Endothelial cell of umbilical vein (primary cell): ENCODE measurements at regions not wholly inside any gene's neighbourhood (a gene's known extent, or its start where the extent isn't known, plus 50 kb on each side); places are given as distances from the start of the nearest gene placed in this dataset.

ENCODE experiments used
- BruUV-seq: library from RNA; stranded (reverse); fragments of 400-500 nt; replicated peaks from 2 replicates; lab custom pipeline; 2021; lab: Mats Ljungman, UMichigan
- CTCF ChIA-PET: fragments of 300-600, 350-600 bp; sonication (Branson Sonifier 250); formaldehyde crosslinking; loops from one replicate; lab custom pipeline; 2021; ENCODE audit warnings: antibody characterized with exemption, inconsistent platforms; lab: Charles Lee
- POLR2A ChIA-PET: fragments of 300-600, 350-600 bp; sonication (Branson Sonifier 250); formaldehyde crosslinking; loops from one replicate; lab custom pipeline; 2021; ENCODE audit warnings: antibody characterized with exemption, inconsistent platforms; lab: Charles Lee
- DNase-seq: peaks from one replicate; pipeline ENCODE4 v3.0.0-alpha.2; 2011; ENCODE audit warnings: low read depth, low spot score
- FAIRE-seq: peaks from 2 replicates; lab custom pipeline; 2011; peaks lifted over from hg19 to GRCh38; lab: Jason Lieb, UNC
- H2AFZ ChIP-seq: 2 replicates; pipeline ENCODE4 v1.6.0; 2012; ENCODE audit warnings: low read depth, low read length, control low read depth, inconsistent platforms
- H3K27ac ChIP-seq: 2 replicates; pipeline ENCODE4 v1.5.1; 2011; ENCODE audit warnings: low read depth, mild to moderate bottlenecking, control low read depth, low read length, moderate library complexity; ENCODE audit not compliant: insufficient read depth
- H3K27me3 ChIP-seq, 2 experiments: 2 replicates each; pipeline versions ENCODE4 v1.6.0 to v1.6.1; 2011; ENCODE audit warnings: low read length in 2 of 2, mixed read lengths in 1 of 2; ENCODE audit not compliant: control insufficient read depth in 2 of 2, insufficient read depth in 2 of 2
- H3K36me3 ChIP-seq, 2 experiments: 2 replicates in 1 of 2; 3 replicates in 1 of 2; pipeline ENCODE4 v1.5.1; 2011; ENCODE audit warnings: low read length in 2 of 2, mild to moderate bottlenecking in 1 of 2, moderate library complexity in 1 of 2; ENCODE audit not compliant: control insufficient read depth in 2 of 2, insufficient read depth in 2 of 2; ENCODE audit errors: extremely low read depth in 1 of 2
- H3K4me1 ChIP-seq: 3 replicates; pipeline ENCODE4 v1.5.1; 2011; ENCODE audit warnings: mild to moderate bottlenecking, low read length; ENCODE audit not compliant: control insufficient read depth, insufficient read depth; ENCODE audit errors: extremely low read depth
- H3K4me2 ChIP-seq: 2 replicates; pipeline ENCODE4 v1.6.1; 2011; ENCODE audit warnings: low read length, control low read depth, mixed read lengths; ENCODE audit not compliant: insufficient read depth
- H3K4me3 ChIP-seq, 3 experiments: fragments of 200-600 bp in 1 of 3; sonication (generic), shearing (Covaris generic) in 1 of 3; replicated peaks in 1 of 3; 2 replicates each; pipeline ENCODE4 v1.5.1; 2011 to 2016; ENCODE audit warnings: control low read depth in 3 of 3, low read length in 3 of 3, mild to moderate bottlenecking in 2 of 3, inconsistent platforms in 1 of 3, low read depth in 1 of 3, moderate library complexity in 1 of 3; ENCODE audit not compliant: insufficient read depth in 1 of 3
- H3K79me2 ChIP-seq: 2 replicates; pipeline ENCODE4 v1.6.0; 2012; ENCODE audit warnings: low read length, inconsistent platforms; ENCODE audit not compliant: control insufficient read depth, insufficient read depth
- H3K9ac ChIP-seq: replicated peaks from 2 replicates; pipeline ENCODE3; 2011; ENCODE audit warnings: low read length, control low read depth; ENCODE audit not compliant: insufficient read depth; ENCODE audit errors: extremely low read depth
- H3K9me1 ChIP-seq: replicated peaks from 3 replicates; pipeline ENCODE4 v1.6.0; 2011; ENCODE audit warnings: mild to moderate bottlenecking, low read length; ENCODE audit not compliant: control insufficient read depth, insufficient read depth; ENCODE audit errors: extremely low read depth
- H3K9me3 ChIP-seq: replicated peaks from 2 replicates; pipeline ENCODE4 v1.5.1; 2012; ENCODE audit warnings: low read length, inconsistent platforms; ENCODE audit not compliant: control insufficient read depth, insufficient read depth
- H4K20me1 ChIP-seq: replicated peaks from 2 replicates; pipeline ENCODE3; 2011; ENCODE audit warnings: mild to moderate bottlenecking, low read length; ENCODE audit not compliant: control insufficient read depth, insufficient read depth; ENCODE audit errors: extremely low read depth
- CTCF ChIP-seq, 2 donors: IDR thresholded peaks; 1 replicate in 1 of 2; 2 replicates in 1 of 2; pipeline ENCODE4 v1.5.1; 2011; ENCODE audit warnings: low read length in 2 of 2, mild to moderate bottlenecking in 2 of 2, moderate library complexity in 2 of 2, control low read depth in 1 of 2, inconsistent platforms in 1 of 2, low read depth in 1 of 2; ENCODE audit not compliant: insufficient read depth in 1 of 2; ENCODE audit errors: extremely low read depth in 1 of 2
- EZH2 ChIP-seq: IDR thresholded peaks from 2 replicates; pipeline ENCODE4 v1.6.1; 2012; ENCODE audit warnings: borderline replicate concordance, low read depth, mild to moderate bottlenecking, moderate library complexity, low read length, inconsistent platforms; ENCODE audit not compliant: severe bottlenecking
- FOS ChIP-seq: IDR thresholded peaks from 2 replicates; pipeline ENCODE4 v1.6.1; 2011; ENCODE audit warnings: mild to moderate bottlenecking, low read length, moderate library complexity, borderline replicate concordance; ENCODE audit not compliant: insufficient read depth
- GATA2 ChIP-seq: IDR thresholded peaks from 2 replicates; pipeline ENCODE4 v1.7.0; 2011; ENCODE audit warnings: low read depth, mild to moderate bottlenecking, moderate library complexity, mixed read lengths, low read length; ENCODE audit not compliant: insufficient read length, insufficient read depth
- JUN ChIP-seq: IDR thresholded peaks from 2 replicates; pipeline ENCODE4 v1.6.1; 2011; ENCODE audit warnings: borderline replicate concordance, low read depth; ENCODE audit not compliant: insufficient read length, insufficient read depth
- MYC ChIP-seq: IDR thresholded peaks from one replicate; pipeline ENCODE4 v1.6.1; 2011; ENCODE audit warnings: mild to moderate bottlenecking, low read depth, low read length
- POLR2A ChIP-seq: IDR thresholded peaks from 2 replicates; pipeline ENCODE4 v1.6.1; 2012; ENCODE audit warnings: low read depth, mild to moderate bottlenecking, control low read depth, low read length
- POLR2AphosphoS5 ChIP-seq: IDR thresholded peaks from 2 replicates; pipeline ENCODE4 v1.6.1; 2012; ENCODE audit warnings: low read depth, mild to moderate bottlenecking, control low read depth, low read length, moderate library complexity; ENCODE audit not compliant: insufficient read depth
- dilution Hi-C: fragments of 300-500 bp; cut with MboI; formaldehyde crosslinking; loops from one replicate; pipeline ENCODE4 v1.15.0; 2019; ENCODE audit warnings: low sequenced_read_pairs; ENCODE audit not compliant: extremely low pct_ligation_motif_present
- intact Hi-C: fragments of 100-400 bp; cut with micrococcal nuclease; formaldehyde crosslinking; loops from one replicate; pipeline ENCODE4 v1.10.0; 2022
- TF ChIP-seq, protein P1 (sequence below): IDR thresholded peaks from 2 replicates; pipeline ENCODE4 v1.6.1; 2011; ENCODE audit not compliant: insufficient read depth, insufficient read length

DNA sequence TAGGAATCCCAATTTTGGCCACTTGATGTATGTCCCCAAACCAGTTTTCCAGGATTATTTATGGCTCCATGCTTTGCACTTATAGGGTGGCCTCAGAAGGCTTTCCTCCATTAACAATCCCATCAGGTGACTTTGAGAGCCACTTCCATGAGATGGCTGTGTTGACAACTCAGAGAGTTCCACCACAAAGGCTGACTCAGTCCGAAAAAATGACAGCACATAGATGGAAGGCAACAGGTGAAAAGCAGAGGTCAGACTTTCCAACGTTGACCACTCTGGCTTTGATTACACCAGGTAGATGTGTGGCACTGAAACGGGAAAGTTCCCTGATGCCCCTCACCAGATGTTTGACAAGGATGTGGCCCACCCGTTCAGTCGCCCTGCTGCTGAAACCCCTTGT is 431.4 kb upstream of the TNP1 start:
- Histone ChIP-seq H3K27ac (no peak overlapping the region), H3K79me2 (no peaks in the 10 kb centered on the region), H3K36me3 (no peaks in the 10 kb centered on the region), H3K9me1 (no peaks in the 10 kb centered on the region), H4K20me1 (no peaks in the 10 kb centered on the region), H2AFZ (no peak overlapping the region), H3K9ac (no peak overlapping the region), H3K4me2 (no peak overlapping the region), H3K4me3 (no peak overlapping the region), H3K9me3 (no peaks in the 10 kb centered on the region), H3K4me1 (no peaks in the 10 kb centered on the region), H3K27me3 (no peaks in the 10 kb centered on the region)
- BruUV-seq, result no TSS peak
- intact Hi-C loops, result no loop called here
- dilution Hi-C loops, result no loop called here
- no peak for FAIRE-seq
- no peak for DNase-seq
- TF ChIP-seq MYC, result no peak
- no peak for TF ChIP-seq EZH2
- TF ChIP-seq POLR2AphosphoS5, result no peak
- no peak for TF ChIP-seq POLR2A
- TF ChIP-seq FOS, result no peak
- no peak for TF ChIP-seq JUN
- TF ChIP-seq, protein P1, sequence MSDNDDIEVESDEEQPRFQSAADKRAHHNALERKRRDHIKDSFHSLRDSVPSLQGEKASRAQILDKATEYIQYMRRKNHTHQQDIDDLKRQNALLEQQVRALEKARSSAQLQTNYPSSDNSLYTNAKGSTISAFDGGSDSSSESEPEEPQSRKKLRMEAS, result no peak
- TF ChIP-seq GATA2, result no peak
- no peak for TF ChIP-seq CTCF (IDR thresholded peaks at IDR 0.05; ENCODE audit: extremely low read depth in 1 of 2, insufficient read depth in 1 of 2, low read depth in 1 of 2, low read length in 2 of 2)
- ChIA-PET CTCF (no interaction called here), POLR2A (no interaction called here)
